GM19239 (cell line): ENCODE measurements at regions not wholly inside any gene's neighbourhood (a gene's known extent, or its start where the extent isn't known, plus 50 kb on each side); places are given as distances from the start of the nearest gene placed in this dataset.
"Not testable (repeated sequence)": the region's sequence is repeated elsewhere in the genome, so short reads cannot be mapped to it uniquely, and the experiment has no call there.

Source experiments
- DNase-seq: peaks from one replicate; pipeline ENCODE4 v3.0.0; 2011; ENCODE audit warnings: low spot score; ENCODE audit not compliant: insufficient read length
- FAIRE-seq: peaks from 2 replicates; lab custom pipeline; 2011; peaks lifted over from hg19 to GRCh38; lab: Jason Lieb, UNC

DNA sequence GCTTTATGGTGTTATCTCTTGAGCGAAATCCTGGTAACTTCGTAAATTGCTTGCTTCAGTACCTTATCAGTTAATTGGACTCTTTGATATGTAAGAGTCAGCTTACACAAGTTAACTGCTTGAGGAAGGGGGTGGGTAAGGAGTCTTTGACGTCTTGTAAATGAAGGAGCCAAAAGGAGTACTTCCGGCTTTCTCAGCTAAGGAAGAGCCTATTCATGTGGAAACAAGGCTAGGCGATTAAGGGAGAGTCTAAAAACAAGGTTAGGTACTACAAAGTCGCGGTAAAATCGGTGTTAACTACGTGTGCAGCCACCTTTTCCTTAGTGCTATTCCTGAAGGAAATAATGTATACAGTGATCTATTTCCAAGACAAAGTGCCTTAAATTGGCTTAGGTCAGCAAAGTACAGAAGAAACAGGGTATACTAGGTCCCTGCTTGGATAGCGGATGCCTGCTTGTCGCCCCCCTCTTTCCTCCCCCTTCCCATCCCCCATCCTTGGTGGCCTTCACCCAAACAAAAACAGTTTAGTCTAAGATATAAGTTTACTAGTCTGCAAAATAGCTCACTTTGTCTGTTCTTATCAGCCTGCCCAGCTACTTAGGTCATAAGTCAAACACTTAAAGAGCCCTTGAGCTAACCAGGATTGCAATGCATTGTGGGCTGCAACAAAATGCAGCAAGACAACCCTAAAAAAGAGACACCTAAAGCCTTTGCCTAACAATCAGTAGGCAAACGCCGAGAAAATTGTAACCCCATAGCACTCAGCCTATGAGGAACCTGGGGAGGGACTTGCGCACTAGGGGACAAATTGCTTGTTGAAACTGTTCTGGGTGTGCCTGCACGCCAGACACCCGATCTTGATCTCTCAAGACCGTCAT is 147.3 kb downstream of the TRIM27 start:
- FAIRE-seq, result no peak
- no peak for DNase-seq

DNA sequence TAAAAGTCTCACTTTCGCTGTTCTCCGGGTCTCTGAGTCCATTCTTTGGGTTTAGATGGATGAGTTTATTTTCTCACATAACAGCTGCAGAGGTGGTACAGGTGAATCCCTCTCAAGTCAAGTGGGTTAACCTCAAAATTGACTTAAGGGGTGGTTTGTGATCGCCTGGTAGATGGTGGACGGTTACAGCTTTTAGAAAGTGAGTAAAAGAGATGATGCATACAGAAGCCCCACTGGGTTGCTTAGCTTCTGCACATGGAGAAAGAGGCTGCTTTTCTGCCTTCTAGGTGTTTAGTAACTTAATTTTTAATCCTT is 146.7 kb downstream of the TRIM27 start:
- no peak for DNase-seq
- FAIRE-seq, result no peak

DNA sequence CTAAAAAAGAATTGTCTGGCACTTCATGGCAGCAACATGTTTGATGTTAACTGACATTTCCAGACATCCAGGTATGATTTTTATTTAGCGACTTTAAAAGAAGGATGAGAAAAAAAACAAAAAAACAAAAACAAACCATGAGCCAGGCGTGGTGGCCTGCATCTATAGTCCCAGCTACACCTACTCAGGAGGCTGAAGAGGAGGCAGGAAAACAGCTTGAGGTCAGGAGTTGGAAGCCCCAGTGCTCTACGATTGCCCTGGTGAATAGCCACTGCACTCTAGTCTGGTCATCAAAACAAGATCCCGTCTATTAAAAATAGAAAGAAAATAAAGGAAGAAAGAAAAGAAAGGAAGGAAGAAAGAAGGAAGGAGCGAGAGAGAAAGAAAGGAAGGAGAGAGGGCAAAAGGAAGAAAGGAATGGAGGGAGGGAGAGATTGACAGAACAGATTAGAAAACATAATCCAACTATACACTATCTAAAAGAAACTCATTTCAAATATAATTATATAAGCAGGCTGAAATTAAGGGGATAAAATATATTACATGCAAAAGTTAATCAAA is 141.6 kb downstream of the TRIM27 start:
- no peak for FAIRE-seq
- no peak for DNase-seq

DNA sequence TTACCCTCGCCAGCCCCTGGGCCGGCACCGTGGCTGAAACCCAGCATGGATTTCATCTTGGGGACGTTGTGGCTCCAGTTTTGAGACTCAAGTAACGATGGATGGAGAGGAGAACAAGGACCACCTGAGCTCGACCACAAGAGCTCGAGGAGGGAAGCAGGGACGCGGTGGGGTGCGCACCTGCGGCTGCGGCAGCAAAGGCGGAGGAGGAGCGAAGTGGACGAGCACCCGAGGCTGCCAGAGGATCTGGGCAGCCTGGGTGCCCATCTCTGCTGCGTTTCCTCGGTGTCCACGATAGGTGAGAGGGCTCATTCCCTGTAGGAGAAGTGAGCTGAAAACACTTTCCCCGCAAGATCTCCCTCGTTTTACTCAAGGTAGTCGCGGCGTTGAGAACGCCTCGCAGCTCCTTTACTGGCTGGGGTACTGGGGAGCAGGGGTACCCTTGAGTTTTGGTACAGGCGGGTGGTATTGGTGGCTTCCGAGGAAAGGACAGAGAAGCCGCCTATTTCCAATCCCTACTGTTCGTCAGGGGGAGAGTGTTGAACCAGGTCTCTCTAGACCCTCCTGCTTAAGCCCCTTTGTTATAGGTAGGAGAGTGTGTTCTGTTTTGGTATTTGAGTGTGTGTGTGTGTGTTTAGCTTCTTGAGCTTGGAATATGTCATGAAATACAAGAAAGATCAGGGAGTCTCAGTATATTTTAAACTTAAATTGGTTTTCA is 137.7 kb downstream of the TRIM27 start:
- DNase-seq, result no peak
- no peak for FAIRE-seq

DNA sequence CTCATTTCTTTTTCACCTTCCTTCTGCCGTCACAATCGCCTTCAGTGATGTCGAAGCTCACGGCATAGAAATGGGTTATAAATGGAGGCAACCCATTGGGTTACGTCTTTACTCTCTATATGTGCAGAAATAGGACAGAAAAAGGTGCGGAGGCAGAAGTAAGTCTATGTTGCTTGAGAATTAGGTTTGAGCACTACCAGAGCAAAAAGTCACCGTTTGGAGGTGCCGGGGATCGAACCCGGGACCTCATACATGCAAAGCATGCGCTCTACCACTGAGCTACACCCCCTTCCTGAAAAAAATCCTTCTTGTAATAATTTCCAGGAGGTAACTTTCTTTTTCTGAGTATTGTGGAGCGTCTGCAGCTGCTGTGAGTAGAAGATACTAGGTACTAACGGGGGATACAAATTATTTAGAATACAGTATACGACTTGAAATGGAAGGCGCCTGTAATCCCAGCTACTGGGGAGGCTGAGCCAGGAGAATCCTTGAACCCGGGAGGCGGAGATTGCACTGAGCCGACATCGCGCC is 134.2 kb downstream of the TRIM27 start:
- no peak for DNase-seq
- FAIRE-seq, result peak; percentile 42

GRCh38 chr6:28791002-28791383 is 132.8 kb downstream of the TRIM27 start:
- no peak for DNase-seq
- FAIRE-seq, result no peak

DNA sequence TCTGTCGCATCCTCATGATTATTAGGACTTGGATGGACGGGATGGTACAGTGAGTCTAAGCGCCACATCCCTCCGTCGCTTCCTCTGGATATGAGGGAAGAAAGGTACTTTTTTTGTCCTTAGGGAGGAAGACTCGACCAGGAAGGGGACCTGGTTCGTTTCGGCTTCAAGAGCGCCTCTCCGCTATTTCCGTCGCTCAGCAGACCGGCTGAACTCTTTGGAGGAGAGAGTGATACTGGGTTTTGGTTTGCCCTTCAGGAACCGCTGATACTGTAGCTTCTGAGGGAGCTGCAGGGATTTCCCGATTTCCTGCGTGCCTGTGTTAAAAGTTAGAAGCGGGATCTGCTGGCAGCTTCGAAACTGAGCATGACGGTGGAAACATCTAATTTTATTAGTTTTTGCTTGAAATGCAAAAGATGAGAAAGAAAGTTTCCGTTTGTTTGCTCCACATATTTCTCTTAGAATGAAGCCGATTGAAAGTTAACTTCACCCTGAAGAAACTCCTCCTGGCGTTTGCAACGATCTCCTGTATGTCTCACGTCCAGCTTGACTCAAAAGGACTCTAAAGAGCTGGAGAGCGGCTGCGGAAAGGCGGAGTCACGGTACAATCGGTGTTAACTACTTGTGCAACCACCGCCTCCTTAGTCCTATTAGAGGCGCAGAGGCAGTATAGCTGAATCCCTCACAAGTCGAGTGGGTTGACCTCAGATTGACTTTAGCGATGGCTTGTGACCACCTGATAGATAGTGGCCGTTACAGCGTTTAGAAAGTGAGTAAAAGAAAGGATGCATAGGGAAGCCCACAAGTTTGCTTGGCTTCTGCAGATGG is 129.4 kb downstream of the TRIM27 start:
- FAIRE-seq (no peak), DNase-seq (no peak)

GRCh38 chr6:28800647-28801046 is 123.1 kb downstream of the TRIM27 start:
- FAIRE-seq, DNase-seq: not testable (repeated sequence)

DNA sequence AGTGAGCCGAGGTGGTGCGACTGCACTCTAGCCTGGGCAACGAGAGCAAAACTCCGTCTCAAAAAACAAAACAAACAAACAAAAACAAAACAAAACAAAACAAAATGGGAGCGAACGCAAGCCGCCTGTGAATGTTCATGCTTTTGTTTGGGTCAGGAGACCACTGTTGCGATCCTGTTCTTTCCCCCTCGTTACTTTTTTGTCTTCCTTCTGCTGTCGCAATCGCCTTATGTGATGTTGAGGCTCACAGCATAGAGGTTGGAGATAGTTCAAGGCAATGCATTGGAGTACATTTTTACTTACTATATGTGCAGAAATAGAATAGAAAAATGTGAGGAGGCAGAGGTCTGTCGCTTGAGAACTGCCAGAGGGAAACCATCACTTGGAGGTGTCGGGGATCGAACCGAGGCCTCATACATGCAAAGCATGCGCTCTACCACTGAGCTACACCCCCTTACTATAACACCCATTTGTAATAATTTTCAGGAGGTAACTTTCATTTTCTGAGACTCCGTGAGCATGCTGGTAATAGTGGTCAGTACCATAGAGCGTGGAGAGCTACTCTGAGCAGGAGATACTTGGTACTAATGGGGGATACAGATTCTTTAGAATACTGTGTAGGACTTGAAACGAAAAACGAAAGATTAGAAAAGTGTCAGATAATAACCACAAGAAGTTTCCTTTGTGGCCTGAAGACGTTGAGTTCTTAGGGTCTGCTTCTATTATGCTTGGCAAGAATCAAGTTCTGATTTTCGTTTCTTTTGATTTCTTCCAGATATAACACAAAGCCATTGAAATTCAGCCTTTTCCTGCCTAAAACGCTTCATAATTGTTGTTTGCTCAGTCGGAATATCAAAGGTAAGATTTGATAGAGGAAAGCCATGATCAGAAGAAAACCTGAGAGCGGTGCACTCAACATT is 121.1 kb downstream of the TRIM27 start:
- DNase-seq (no peak), FAIRE-seq (peak; percentile 59)

GRCh38 chr6:28803337-28803709 is 120.5 kb downstream of the TRIM27 start:
- no peak for FAIRE-seq
- no peak for DNase-seq

GRCh38 chr6:28807682-28808280 is 116.0 kb downstream of the TRIM27 start:
- DNase-seq, result no peak

GRCh38 chr6:28808383-28808782 is 115.4 kb downstream of the TRIM27 start:
- FAIRE-seq (no peak), DNase-seq (no peak)

More at GRCh38 chr6:28807682-28808280, 116.0 kb downstream of the TRIM27 start:
- peak; percentile 23 for FAIRE-seq

DNA sequence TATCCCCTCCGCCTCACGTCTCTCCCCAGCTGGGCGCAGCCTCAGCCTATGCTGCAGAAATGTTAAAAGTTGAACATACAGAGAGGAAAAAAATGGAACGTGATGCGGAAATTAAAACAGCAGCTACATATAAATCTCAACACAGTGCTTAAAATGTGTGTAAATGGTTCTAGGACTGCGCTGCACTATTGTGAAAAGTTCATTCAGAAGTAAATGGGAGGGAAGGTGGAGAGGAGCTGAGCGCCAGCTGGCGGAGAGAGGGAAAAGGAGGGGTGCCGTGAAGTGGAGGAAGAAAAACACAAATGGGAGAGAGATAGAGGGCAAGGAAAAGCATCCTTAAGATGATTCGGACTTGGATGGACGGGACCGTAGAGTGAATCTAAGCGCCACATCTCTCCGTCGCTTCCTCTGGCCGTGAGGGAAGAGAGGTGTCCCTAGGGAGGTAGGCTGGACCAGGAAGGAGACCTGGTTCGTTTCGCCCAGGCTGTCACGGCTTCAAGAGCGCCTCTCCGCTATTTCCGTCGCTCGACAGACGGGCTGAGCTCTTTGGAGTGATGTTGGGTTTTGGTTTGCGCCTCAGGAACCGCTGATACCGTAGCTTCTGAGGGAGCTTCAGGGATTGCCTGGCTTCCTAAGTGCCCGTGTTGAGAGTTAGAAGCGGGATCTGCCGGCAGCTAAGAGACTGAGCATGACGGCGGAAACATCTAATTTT is 113.7 kb downstream of the TRIM27 start:
- no peak for DNase-seq
- no peak for FAIRE-seq

DNA sequence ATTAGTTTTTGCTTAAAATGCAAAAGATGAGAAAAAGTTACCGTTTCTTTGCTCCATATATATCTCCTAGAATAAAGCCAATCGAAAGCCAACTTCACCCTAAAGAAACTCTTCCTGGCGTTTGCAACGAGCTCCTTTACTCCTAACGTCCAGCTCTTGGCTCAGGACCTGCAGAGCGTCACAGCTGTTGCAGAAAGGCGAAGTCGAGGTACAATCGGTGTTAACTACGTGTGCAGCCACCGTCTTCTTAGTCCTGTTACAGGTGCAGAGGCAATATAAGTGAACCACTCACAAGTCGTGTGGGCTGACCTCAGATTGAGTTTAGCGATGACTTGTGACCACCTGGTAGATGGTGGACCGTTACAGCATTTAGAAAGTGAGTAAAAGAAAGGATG is 113.1 kb downstream of the TRIM27 start:
- FAIRE-seq, result no peak
- DNase-seq, result no peak

DNA sequence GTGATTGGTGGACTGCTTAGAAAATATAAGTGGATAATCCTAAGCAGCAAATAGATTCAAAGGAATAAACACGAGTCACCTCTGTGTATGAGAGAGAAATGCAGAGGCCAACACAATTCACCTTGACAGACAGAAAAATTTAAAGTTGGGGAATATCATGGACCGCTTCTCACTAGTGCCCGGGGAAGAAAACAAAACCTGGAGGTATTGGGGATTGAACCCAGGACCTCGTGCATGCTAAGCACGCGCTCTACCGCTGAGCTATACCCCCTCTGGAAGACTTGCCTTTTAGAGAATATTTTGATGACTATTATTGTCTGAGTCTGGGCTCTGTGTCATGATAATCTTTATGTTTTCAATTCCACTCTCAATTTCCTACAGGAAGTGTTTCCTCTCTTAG is 111.9 kb downstream of the TRIM27 start:
- DNase-seq (no peak), FAIRE-seq (no peak)

- no peak for FAIRE-seq
- no peak for DNase-seq
These were observed 110.8 kb downstream of the TRIM27 start for GRCh38 chr6:28812778-28813569.
